VCaP (cell line): ENCODE measurements at regions not wholly inside any gene's neighbourhood (a gene's known extent, or its start where the extent isn't known, plus 50 kb on each side); places are given as distances from the start of the nearest gene placed in this dataset.

Source experiments
- H3K27ac ChIP-seq: fragments of 450-650 bp; 2 replicates; pipeline ENCODE4 v1.5.1; 2017
- CTCF ChIP-seq: fragments of 450-650 bp; conservative IDR thresholded peaks from 2 replicates; pipeline ENCODE4 v1.5.1; 2017; ENCODE audit warnings: mild to moderate bottlenecking, moderate library complexity

DNA sequence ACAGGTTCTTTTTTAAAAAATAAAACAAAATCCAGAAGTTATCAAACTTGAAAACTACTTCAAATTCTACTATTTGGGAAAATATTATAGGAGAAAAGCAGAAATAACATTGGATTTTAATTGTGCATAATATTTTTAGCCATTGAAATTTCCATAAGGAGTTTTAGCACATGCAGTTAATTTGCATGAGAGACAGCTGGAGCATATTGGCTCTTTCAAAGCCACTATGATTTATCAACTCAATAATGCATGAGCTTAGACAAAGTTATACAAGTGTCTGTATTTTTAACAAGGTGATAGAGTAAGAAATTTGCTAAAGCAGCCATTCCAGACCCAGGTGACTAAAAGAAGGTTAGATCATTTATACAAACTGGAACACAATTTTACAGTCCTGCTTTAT is 189.0 kb upstream of the TFAP2D start:
- TF ChIP-seq CTCF = no peak
- H3K27ac ChIP-seq = no peak overlapping the region

GRCh38 chr6:50527985-50528384 is 185.3 kb upstream of the TFAP2D start:
- TF ChIP-seq CTCF = no peak
- no peak overlapping the region for H3K27ac ChIP-seq

DNA sequence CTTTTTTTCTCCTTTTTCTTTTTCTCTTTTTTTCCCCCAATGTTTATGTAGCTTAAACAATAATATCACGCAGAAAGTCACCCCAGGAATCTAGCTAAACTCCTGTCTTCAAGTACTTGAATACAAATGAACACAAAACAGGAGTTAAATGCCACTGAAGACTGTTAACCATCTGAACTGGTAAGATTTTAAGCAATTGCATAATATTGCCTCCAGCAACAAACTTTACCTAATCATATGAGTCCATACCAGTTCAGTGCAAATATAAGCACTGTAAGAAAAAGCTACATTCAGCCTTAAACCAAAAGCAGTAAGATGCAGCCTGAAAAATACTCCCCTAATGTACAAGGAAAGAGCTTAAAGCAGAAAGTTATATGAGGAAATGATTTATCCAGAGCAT is 173.9 kb upstream of the TFAP2D start:
- TF ChIP-seq CTCF = no peak
- no peak overlapping the region for H3K27ac ChIP-seq

- no peak for TF ChIP-seq CTCF
Observed at GRCh38 chr6:50541941-50542340, 171.4 kb upstream of the TFAP2D start.

GRCh38 chr6:50543666-50544065 is 169.7 kb upstream of the TFAP2D start:
- no peak for TF ChIP-seq CTCF

More at GRCh38 chr6:50541941-50542340, 171.4 kb upstream of the TFAP2D start:
- H3K27ac ChIP-seq = no peak overlapping the region

DNA sequence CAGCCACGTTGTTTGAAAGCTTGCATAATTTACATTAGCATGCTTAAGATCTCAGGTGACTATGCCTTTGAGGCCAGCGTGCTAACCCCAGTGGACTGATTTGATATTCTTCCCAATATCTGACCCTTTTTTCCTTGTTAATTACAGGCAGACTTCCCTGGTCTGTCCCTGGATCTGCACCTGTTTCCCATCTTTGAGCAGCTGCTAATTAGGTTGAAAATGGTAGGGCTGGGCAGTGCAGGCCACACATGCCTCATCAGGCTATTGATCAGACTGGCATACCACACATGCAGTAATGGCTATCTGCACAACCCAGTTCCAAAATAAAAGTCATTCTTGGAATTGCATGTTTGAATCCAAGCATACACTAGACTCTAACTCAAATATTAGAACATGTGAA is 164.3 kb upstream of the TFAP2D start:
- TF ChIP-seq CTCF = no peak
- no peak overlapping the region for H3K27ac ChIP-seq

More at GRCh38 chr6:50543666-50544065, 169.7 kb upstream of the TFAP2D start:
- no peak overlapping the region for H3K27ac ChIP-seq

GRCh38 chr6:50549475-50549874 is 163.9 kb upstream of the TFAP2D start:
- H3K27ac ChIP-seq = no peak overlapping the region
- no peak for TF ChIP-seq CTCF

GRCh38 chr6:50555982-50556381 is 157.3 kb upstream of the TFAP2D start:
- TF ChIP-seq CTCF = no peak
- H3K27ac ChIP-seq = no peak overlapping the region
